ENCODE measurements at regions not wholly inside any gene's neighbourhood (a gene's known extent, or its start where the extent isn't known, plus 50 kb on each side); places are given as distances from the start of the nearest gene placed in this dataset.

DNA sequence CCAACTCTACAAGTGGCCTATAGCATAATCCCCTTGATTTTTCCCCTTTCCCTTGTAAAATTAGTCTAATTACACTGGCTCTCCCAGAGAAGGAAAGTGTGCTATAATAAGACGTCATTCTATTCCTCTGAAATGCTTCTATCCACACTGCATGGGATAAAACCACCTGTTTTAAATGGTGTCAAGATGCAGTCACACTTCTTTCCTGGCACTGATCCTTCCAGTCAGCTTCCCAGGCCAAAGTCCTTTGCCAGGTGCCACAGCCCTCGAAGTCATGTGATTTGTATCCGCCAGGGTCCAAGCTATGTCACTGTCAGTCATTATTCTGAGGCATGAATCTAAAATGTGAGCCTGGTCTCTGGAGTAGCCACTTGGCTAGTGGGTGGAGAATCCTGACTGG is 169.0 kb upstream of the KIAA1217 start:
- Histone ChIP-seq H3K27me3 (no peaks in the 10 kb centered on the region), H3K9me3 (no peaks in the 10 kb centered on the region), H3K4me3 (no peak overlapping the region), H3K27ac (no peak overlapping the region), H3K36me3 (no peaks in the 10 kb centered on the region), H3K4me1 (no peaks in the 10 kb centered on the region)
- no peak for DNase-seq
- TF ChIP-seq, protein P1, sequence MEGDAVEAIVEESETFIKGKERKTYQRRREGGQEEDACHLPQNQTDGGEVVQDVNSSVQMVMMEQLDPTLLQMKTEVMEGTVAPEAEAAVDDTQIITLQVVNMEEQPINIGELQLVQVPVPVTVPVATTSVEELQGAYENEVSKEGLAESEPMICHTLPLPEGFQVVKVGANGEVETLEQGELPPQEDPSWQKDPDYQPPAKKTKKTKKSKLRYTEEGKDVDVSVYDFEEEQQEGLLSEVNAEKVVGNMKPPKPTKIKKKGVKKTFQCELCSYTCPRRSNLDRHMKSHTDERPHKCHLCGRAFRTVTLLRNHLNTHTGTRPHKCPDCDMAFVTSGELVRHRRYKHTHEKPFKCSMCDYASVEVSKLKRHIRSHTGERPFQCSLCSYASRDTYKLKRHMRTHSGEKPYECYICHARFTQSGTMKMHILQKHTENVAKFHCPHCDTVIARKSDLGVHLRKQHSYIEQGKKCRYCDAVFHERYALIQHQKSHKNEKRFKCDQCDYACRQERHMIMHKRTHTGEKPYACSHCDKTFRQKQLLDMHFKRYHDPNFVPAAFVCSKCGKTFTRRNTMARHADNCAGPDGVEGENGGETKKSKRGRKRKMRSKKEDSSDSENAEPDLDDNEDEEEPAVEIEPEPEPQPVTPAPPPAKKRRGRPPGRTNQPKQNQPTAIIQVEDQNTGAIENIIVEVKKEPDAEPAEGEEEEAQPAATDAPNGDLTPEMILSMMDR (IDR thresholded peaks at IDR 0.05), result no peak
- TF ChIP-seq POLR2A (IDR thresholded peaks at IDR 0.05), result no peak

DNA sequence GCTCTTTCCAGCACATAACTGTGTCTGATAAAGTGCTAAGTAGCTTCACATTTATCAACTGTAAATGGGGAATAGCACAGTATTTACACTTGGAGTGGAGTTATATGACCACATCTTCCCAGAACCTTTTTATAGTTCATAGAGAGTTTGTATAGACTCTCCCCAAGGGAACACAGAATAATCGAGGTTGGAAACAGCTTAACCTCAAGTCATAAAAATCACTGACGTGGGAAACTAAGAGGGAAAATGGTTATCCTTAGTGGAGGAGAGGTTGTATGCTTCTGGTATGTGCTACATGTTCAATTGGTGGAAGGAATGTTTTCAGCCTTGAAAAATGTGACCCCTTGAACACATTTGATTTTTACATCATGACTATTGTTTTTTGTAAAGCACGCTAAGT is 167.9 kb upstream of the KIAA1217 start:
- Histone ChIP-seq H3K27ac (no peak overlapping the region), H3K9me3 (no peaks in the 10 kb centered on the region), H3K4me3 (no peak overlapping the region), H3K4me1 (no peaks in the 10 kb centered on the region), H3K36me3 (no peaks in the 10 kb centered on the region), H3K27me3 (no peaks in the 10 kb centered on the region)
- TF ChIP-seq POLR2A (IDR thresholded peaks at IDR 0.05), result no peak
- TF ChIP-seq, protein P1 (IDR thresholded peaks at IDR 0.05), result no peak
- no peak for DNase-seq

DNA sequence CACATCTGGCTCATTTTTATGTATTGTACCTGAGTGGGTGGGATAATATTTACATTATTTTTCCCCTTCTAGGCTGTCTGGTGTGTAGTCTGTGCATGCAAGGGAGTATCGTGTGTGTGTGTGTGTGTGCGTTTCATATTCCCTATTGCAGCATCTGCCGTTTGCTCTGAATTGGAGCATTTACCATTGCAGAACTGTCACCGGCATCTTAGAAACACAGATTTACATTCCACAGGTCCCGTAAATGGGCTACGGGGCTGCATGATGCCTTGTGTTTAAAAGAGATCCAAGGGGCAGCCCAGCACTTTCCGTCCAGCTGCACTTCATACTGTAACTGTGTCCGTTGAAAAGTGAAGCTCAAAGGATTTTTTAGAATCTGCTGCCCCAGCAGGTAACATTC is 167.1 kb upstream of the KIAA1217 start:
- H3K4me1 ChIP-seq, result no peaks in the 10 kb centered on the region
- no peaks in the 10 kb centered on the region for H3K36me3 ChIP-seq
- H3K27me3 ChIP-seq, result no peaks in the 10 kb centered on the region
- TF ChIP-seq, protein P1 (IDR thresholded peaks at IDR 0.05), result no peak
- TF ChIP-seq POLR2A (IDR thresholded peaks at IDR 0.05), result no peak
- H3K4me3 ChIP-seq, result no peak overlapping the region
- H3K27ac ChIP-seq, result no peak overlapping the region
- DNase-seq, result no peak
- no peaks in the 10 kb centered on the region for H3K9me3 ChIP-seq

DNA sequence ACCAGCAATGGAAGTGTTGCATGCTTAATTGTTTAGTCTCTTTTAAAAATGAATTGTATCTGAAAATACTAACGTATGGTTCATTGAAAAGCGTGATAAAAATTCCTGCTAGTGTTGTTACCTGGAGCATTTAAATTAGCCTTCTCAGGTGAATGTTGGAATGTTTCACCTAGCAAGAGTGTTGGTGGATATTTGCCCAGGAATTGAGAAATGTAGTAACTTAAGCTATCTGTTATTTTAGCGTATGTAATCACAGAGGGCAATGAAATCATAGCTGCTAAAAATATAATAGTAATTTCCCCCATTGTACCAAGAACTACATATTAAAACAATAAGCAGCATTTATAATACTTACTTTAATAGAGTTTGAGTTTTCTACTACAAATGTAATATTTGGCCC is 166.1 kb upstream of the KIAA1217 start:
- Histone ChIP-seq H3K27me3 (no peaks in the 10 kb centered on the region), H3K27ac (no peak overlapping the region), H3K9me3 (no peaks in the 10 kb centered on the region), H3K4me1 (no peaks in the 10 kb centered on the region), H3K36me3 (no peaks in the 10 kb centered on the region), H3K4me3 (no peak overlapping the region)
- TF ChIP-seq, protein P1 (IDR thresholded peaks at IDR 0.05), result no peak
- TF ChIP-seq POLR2A (IDR thresholded peaks at IDR 0.05), result no peak
- DNase-seq, result no peak

DNA sequence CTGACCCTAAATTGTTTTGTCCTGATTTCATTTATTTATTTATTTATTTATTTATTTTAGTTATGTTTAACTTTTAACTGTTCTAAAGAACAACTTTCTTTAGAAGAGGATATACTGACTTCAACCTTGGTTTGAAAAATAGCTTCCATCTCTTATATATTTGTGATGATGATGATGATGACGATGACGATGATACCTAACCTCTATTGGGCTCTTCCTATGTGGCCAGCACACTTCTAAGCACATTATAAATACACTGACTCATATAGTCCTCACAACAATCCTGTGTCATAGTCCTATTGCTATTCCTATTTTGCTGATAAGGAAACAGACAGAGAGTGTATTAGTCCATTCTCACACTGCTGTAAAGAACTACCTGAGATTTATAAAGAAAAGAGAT is 162.9 kb upstream of the KIAA1217 start:
- H3K9me3 ChIP-seq, result no peaks in the 10 kb centered on the region
- H3K4me1 ChIP-seq, result no peaks in the 10 kb centered on the region
- DNase-seq, result no peak
- H3K4me3 ChIP-seq, result no peak overlapping the region
- no peaks in the 10 kb centered on the region for H3K36me3 ChIP-seq
- TF ChIP-seq POLR2A (IDR thresholded peaks at IDR 0.05), result no peak
- TF ChIP-seq, protein P1 (IDR thresholded peaks at IDR 0.05), result no peak
- no peaks in the 10 kb centered on the region for H3K27me3 ChIP-seq
- no peak overlapping the region for H3K27ac ChIP-seq

DNA sequence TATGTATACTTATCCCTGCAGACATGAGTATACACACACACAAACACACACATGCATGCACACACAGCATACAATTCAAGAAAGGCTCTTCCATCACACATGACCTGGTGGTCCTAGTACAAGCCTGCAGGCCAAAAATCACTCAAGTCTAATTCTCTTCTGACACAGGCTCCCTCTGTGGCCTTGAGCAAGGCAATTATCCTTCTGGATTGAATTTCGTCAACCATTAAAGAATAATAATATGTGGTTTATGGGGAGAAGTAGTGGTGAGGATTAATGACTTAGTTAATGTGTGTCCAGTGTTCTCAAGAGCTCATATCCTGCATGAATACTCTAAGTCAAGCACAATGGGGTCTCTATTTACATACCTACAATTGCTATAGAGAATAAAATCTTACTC is 161.8 kb upstream of the KIAA1217 start:
- no peak for DNase-seq
- Histone ChIP-seq H3K4me1 (no peaks in the 10 kb centered on the region), H3K4me3 (no peak overlapping the region), H3K9me3 (no peaks in the 10 kb centered on the region), H3K27me3 (no peaks in the 10 kb centered on the region), H3K36me3 (no peaks in the 10 kb centered on the region), H3K27ac (no peak overlapping the region)
- no peak for TF ChIP-seq POLR2A (IDR thresholded peaks at IDR 0.05)
- TF ChIP-seq, protein P1 (IDR thresholded peaks at IDR 0.05), result no peak

Data from Peyer's patch (tissue), 4 donors.